GM13976 (cell line): ENCODE measurements at regions not wholly inside any gene's neighbourhood (a gene's known extent, or its start where the extent isn't known, plus 50 kb on each side); places are given as distances from the start of the nearest gene placed in this dataset.

Source experiments
- DNase-seq: peaks from one replicate; pipeline ENCODE4 v3.0.0; 2012; ENCODE audit warnings: low spot score
- CTCF ChIP-seq: IDR thresholded peaks from 2 replicates; pipeline ENCODE4 v1.5.1; 2012; ENCODE audit warnings: borderline replicate concordance, mild to moderate bottlenecking; ENCODE audit not compliant: insufficient read depth; ENCODE audit errors: extremely low read depth, missing control alignments, control extremely low read depth
- in situ Hi-C: fragments of 300-500 bp; cut with MboI; formaldehyde crosslinking; loops from one replicate; pipeline ENCODE4 v1.12.0; 2022; ENCODE audit warnings: low sequenced_read_pairs, mixed read lengths, inconsistent platforms; ENCODE audit not compliant: unreplicated experiment

- no peak for DNase-seq
- no peak for TF ChIP-seq CTCF
- in situ Hi-C loops, result no loop called here
Measured at GRCh38 chr6:145306489-145306888, 428.8 kb downstream of the EPM2A start.

- TF ChIP-seq CTCF, result no peak
- in situ Hi-C loops, result no loop called here
- DNase-seq, result no peak
Measured at GRCh38 chr6:145309842-145310535, 425.3 kb downstream of the EPM2A start.

GRCh38 chr6:145312481-145312880, 422.8 kb downstream of the EPM2A start:
- in situ Hi-C loops, result no loop called here
- TF ChIP-seq CTCF, result no peak
- no peak for DNase-seq

- in situ Hi-C loops, result no loop called here
- DNase-seq, result no peak
- no peak for TF ChIP-seq CTCF
Measured at GRCh38 chr6:145313041-145313855, 422.1 kb downstream of the EPM2A start.

GRCh38 chr6:145315982-145316600, 419.2 kb downstream of the EPM2A start:
- no peak for TF ChIP-seq CTCF
- no peak for DNase-seq
- in situ Hi-C loops, result no loop called here

GRCh38 chr6:145318952-145319351, 416.4 kb downstream of the EPM2A start:
- DNase-seq, result no peak
- TF ChIP-seq CTCF, result no peak

More at GRCh38 chr6:145318952-145319351, 416.4 kb downstream of the EPM2A start:
- in situ Hi-C loops, result no loop called here
